K562 (cell line): ENCODE measurements at regions not wholly inside any gene's neighbourhood (a gene's known extent, or its start where the extent isn't known, plus 50 kb on each side); places are given as distances from the start of the nearest gene placed in this dataset.

ENCODE experiments used
- ATAC-seq: fragments of 200-7000 bp; cut with Tn5 transposase; 3 replicates; pipeline ENCODE4 v1.9.1; 2020; ENCODE audit warnings: moderate library complexity
- BruUV-seq: library from RNA; stranded (reverse); fragments of 400-500 nt; replicated peaks from 2 replicates; lab custom pipeline; 2021; lab: Mats Ljungman, UMichigan
- CTCF ChIA-PET: fragments of 300-600 bp; formaldehyde crosslinking; extraction: SDS; loops from one replicate; lab custom pipeline; 2021; ENCODE audit warnings: low intra/inter-chr PET ratio; lab: Yijun Ruan, JAX
- POLR2A ChIA-PET: fragments of 300-600, 350-650 bp; sonication (Branson Sonifier 250); formaldehyde crosslinking; extraction: SDS; loops from one replicate; lab custom pipeline; 2021; ENCODE audit warnings: antibody characterized with exemption, inconsistent platforms; lab: Yijun Ruan, JAX
- DNase-seq, 4 experiments: peaks; one replicate each; pipeline versions ENCODE4 v3.0.0 to v3.0.0-alpha.2; 2011 to 2018; ENCODE audit warnings: low spot score in 3 of 4, mixed read lengths in 3 of 4; ENCODE audit errors: extremely low read depth in 1 of 4
- FAIRE-seq: peaks from 2 replicates; lab custom pipeline; 2011; peaks lifted over from hg19 to GRCh38; lab: Jason Lieb, UNC
- H2AFZ ChIP-seq: 2 replicates; pipeline ENCODE4 v1.6.0; 2011; ENCODE audit warnings: low read depth, low read length, control low read depth, inconsistent platforms
- H3K27ac ChIP-seq: fragments of 200-600 bp; 3 replicates; pipeline ENCODE4 v1.8.0; 2011; ENCODE audit warnings: low read depth, mild to moderate bottlenecking, control low read depth, inconsistent platforms, low read length, moderate library complexity, mixed read lengths; ENCODE audit errors: extremely low read depth
- H3K27me3 ChIP-seq, 2 experiments: fragments of 300-600 bp in 1 of 2; 2 replicates in 1 of 2; 3 replicates in 1 of 2; pipeline versions ENCODE4 v1.6.0 to v1.8.0; 2011; ENCODE audit warnings: inconsistent platforms in 2 of 2, low read length in 2 of 2, mild to moderate bottlenecking in 1 of 2, mixed read lengths in 1 of 2, moderate library complexity in 1 of 2; ENCODE audit not compliant: control insufficient read depth in 2 of 2, insufficient read depth in 2 of 2
- H3K36me3 ChIP-seq: fragments of 300-600 bp; 3 replicates; pipeline ENCODE4 v1.8.0; 2011; ENCODE audit warnings: mild to moderate bottlenecking, low read length, inconsistent platforms; ENCODE audit not compliant: control insufficient read depth, insufficient read depth
- H3K4me1 ChIP-seq, 2 experiments: fragments of 200-600 bp in 1 of 2; replicated peaks in 1 of 2; 2 replicates in 1 of 2; 3 replicates in 1 of 2; pipeline versions ENCODE4 v1.5.1 to v1.8.0; 2011; ENCODE audit warnings: inconsistent platforms in 2 of 2, low read length in 2 of 2, mild to moderate bottlenecking in 1 of 2, mixed read lengths in 1 of 2, moderate library complexity in 1 of 2; ENCODE audit not compliant: control insufficient read depth in 2 of 2, insufficient read depth in 2 of 2
- H3K4me2 ChIP-seq: 2 replicates; pipeline ENCODE4 v1.6.1; 2011; ENCODE audit warnings: low read length, control low read depth, inconsistent platforms, mixed read lengths; ENCODE audit not compliant: insufficient read depth
- H3K4me3 ChIP-seq: fragments of 200-600 bp; sonication (generic), shearing (Covaris generic); 2 replicates; pipeline ENCODE4 v1.5.1; 2016; ENCODE audit warnings: control low read depth, inconsistent platforms
- H3K79me2 ChIP-seq: fragments of 200-600 bp; 3 replicates; pipeline ENCODE4 v1.8.0; 2011; ENCODE audit warnings: low read length, inconsistent platforms; ENCODE audit not compliant: control insufficient read depth, insufficient read depth
- H3K9ac ChIP-seq, 2 experiments: 2 replicates each; pipeline versions ENCODE4 v1.6.0 to v1.6.1; 2011; ENCODE audit warnings: low read depth in 2 of 2, low read length in 2 of 2, control low read depth in 1 of 2, inconsistent platforms in 1 of 2, mild to moderate bottlenecking in 1 of 2, mixed read lengths in 1 of 2; ENCODE audit not compliant: insufficient read depth in 1 of 2
- H3K9me1 ChIP-seq: one replicate; pipeline ENCODE4 v1.6.0; 2011; ENCODE audit warnings: inconsistent platforms, mild to moderate bottlenecking, low read length, moderate library complexity; ENCODE audit not compliant: control insufficient read depth, insufficient read depth
- H3K9me3 ChIP-seq: replicated peaks from 2 replicates; pipeline ENCODE4 v1.5.1; 2011; ENCODE audit warnings: low read depth, low read length, inconsistent platforms; ENCODE audit not compliant: control insufficient read depth, insufficient read depth
- H4K20me1 ChIP-seq: replicated peaks from 2 replicates; pipeline ENCODE4 v1.6.1; 2011; ENCODE audit warnings: low read length, inconsistent platforms, mixed read lengths; ENCODE audit not compliant: control insufficient read depth, insufficient read depth
- ASH1L ChIP-seq: fragments of 450-650 bp; IDR thresholded peaks from 2 replicates; pipeline ENCODE4 v1.6.1; 2018; ENCODE audit warnings: borderline replicate concordance, mild to moderate bottlenecking, low read depth; ENCODE audit not compliant: partially characterized antibody
- ATF1 ChIP-seq, 2 experiments: fragments of 450-650 bp in 1 of 2; IDR thresholded peaks; 2 replicates each; pipeline ENCODE4 v1.6.1; 2016; ENCODE audit warnings: missing compliant biosample characterization in 1 of 2, missing genetic modification characterization in 1 of 2
- MCM3 ChIP-seq: fragments of 450-650 bp; IDR thresholded peaks from 2 replicates; pipeline ENCODE4 v1.6.1; 2016
- NFIC ChIP-seq: fragments of 450-650 bp; IDR thresholded peaks from 2 replicates; pipeline ENCODE4 v1.6.1; 2017; ENCODE audit warnings: mild to moderate bottlenecking, inconsistent platforms
- NONO ChIP-seq, 2 experiments: fragments of 200-400 bp in 1 of 2; fragments of 450-650 bp in 1 of 2; formaldehyde crosslinking in 1 of 2; IDR thresholded peaks; 2 replicates each; pipeline ENCODE4 v1.6.1; 2017; ENCODE audit warnings: low read depth in 2 of 2, mild to moderate bottlenecking in 2 of 2, moderate library complexity in 2 of 2, low read length in 1 of 2
- PHB2 ChIP-seq: fragments of 450-650 bp; IDR thresholded peaks from 2 replicates; pipeline ENCODE4 v1.6.1; 2017; ENCODE audit warnings: low read depth
- POLR3A ChIP-seq: IDR thresholded peaks from 2 replicates; pipeline ENCODE4 v1.6.1; 2011; ENCODE audit warnings: borderline replicate concordance, mild to moderate bottlenecking, moderate library complexity; ENCODE audit not compliant: insufficient read length, insufficient read depth; ENCODE audit errors: extremely low read depth
- WGBS: fragments of 100-300 bp; shearing (Covaris generic); methylation state at CpG from one replicate; pipeline ENCODE4 v1.1.6; 2016; ENCODE audit warnings: low coverage, mixed read lengths; ENCODE audit not compliant: insufficient coverage; ENCODE audit errors: missing lambda C conversion rate; 5-methylcytosine and 5-hydroxymethylcytosine counted together
- in situ Hi-C: fragments of 300-500 bp; cut with MboI; formaldehyde crosslinking; loops from 4 replicates; pipeline ENCODE4 v1.15.0; 2018; ENCODE audit warnings: inconsistent platforms, mixed read lengths
- intact Hi-C: fragments of 100-400 bp; cut with micrococcal nuclease; formaldehyde crosslinking; loops from 2 replicates; pipeline ENCODE4 v1.14.2; 2022
- TF ChIP-seq, protein P1 (sequence below): fragments of 450-650 bp; IDR thresholded peaks from 2 replicates; pipeline ENCODE4 v1.6.1; 2016; ENCODE audit warnings: borderline replicate concordance
- TF ChIP-seq, protein P2 (sequence below), 2 experiments: fragments of 450-650 bp in 1 of 2; sonication (generic) in 1 of 2; formaldehyde crosslinking in 1 of 2; IDR thresholded peaks; 2 replicates each; pipeline versions ENCODE4 v1.7.1 to v1.9.0; 2016 to 2022; ENCODE audit warnings: inconsistent platforms in 1 of 2, mild to moderate bottlenecking in 1 of 2, missing genetic modification reagents in 1 of 2

DNA sequence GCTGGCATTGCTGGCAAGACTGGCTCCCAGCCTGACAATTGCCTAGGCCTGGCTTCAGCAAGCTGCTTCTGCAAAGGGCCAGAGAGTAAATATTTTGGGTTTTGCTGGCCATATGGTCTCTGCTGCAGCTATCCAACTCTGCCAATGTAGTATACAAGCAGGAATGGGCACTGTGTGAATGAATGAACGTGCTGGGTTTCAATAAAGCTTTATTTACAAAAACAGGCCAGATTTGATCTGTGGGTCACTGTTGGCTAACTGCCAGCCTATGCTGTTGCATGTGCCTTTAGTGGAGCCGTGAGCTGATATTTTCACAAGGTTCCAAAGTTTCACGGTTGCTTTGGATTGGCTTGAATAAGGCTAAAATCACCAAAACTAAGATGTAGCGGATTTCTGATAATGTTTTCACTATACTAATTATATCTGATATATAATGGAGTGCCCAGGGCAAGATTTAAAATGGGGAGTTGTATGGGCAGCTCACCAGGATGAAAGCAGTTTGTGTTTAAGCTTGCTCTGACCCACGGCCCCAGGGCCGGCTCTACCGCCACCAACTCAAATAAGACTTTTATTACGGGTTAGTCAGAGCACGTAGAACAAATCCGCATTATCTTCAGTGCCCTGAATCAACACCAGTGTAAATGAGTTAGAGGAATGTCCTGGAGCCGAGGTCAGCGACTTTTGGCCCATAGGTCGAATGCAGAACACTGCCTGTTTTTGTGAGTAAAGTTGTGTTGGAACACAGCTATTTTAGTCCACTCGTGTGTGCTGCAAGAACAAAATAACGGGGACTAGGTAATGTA lies 98.6 kb upstream of the DAP start:
- Histone ChIP-seq H4K20me1 (no peaks in the 10 kb centered on the region), H3K27ac (no peak overlapping the region), H3K36me3 (no peaks in the 10 kb centered on the region), H3K4me3 (no peak overlapping the region), H3K4me2 (no peak overlapping the region), H3K9ac (no peak overlapping the region), H2AFZ (no peak overlapping the region), H3K4me1 (peaks cover 0 to 4% of the 10 kb centered on the region in 2 experiments; a peak in 1 of 5 replicates), H3K27me3 (peaks cover 29 to 68% of the 10 kb centered on the region in 2 experiments), H3K79me2 (no peaks in the 10 kb centered on the region), H3K9me1 (no peaks in the 10 kb centered on the region), H3K9me3 (no peaks in the 10 kb centered on the region)
- ChIA-PET CTCF (no interaction called here), POLR2A (interaction anchor here (1.1 kb wide), 1 partner anchor 34 kb away, joined by 5 read pairs; no protein-coding TSS in a partner anchor)
- in situ Hi-C loops (no loop called here), intact Hi-C loops (loop anchor here (2.0 to 10.0 kb wide), 5 partner anchors 159 to 1165 kb away; no protein-coding TSS in a partner anchor)
- DNase-seq (no peak), FAIRE-seq (no peak), ATAC-seq (no peak)
- BruUV-seq = no TSS peak
- 1% methylated on average over 15 of the region's 15 CpGs for WGBS
- TF ChIP-seq, protein P1, sequence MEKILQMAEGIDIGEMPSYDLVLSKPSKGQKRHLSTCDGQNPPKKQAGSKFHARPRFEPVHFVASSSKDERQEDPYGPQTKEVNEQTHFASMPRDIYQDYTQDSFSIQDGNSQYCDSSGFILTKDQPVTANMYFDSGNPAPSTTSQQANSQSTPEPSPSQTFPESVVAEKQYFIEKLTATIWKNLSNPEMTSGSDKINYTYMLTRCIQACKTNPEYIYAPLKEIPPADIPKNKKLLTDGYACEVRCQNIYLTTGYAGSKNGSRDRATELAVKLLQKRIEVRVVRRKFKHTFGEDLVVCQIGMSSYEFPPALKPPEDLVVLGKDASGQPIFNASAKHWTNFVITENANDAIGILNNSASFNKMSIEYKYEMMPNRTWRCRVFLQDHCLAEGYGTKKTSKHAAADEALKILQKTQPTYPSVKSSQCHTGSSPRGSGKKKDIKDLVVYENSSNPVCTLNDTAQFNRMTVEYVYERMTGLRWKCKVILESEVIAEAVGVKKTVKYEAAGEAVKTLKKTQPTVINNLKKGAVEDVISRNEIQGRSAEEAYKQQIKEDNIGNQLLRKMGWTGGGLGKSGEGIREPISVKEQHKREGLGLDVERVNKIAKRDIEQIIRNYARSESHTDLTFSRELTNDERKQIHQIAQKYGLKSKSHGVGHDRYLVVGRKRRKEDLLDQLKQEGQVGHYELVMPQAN = no peak
- TF ChIP-seq MCM3 (no peak), PHB2 (no peak), ATF1 (CRISPR knock-in tag; IDR thresholded peaks at IDR 0.05) (no peak), ATF1 (tag; IDR thresholded peaks at IDR 0.05) (no peak), ASH1L (no peak), POLR3A (no peak), NONO (IDR thresholded peaks at IDR 0.05; ENCODE audit: low read depth in 2 of 2, low read length in 1 of 2) (no peak), NFIC (peak; percentile 74)
- TF ChIP-seq, protein P2, sequence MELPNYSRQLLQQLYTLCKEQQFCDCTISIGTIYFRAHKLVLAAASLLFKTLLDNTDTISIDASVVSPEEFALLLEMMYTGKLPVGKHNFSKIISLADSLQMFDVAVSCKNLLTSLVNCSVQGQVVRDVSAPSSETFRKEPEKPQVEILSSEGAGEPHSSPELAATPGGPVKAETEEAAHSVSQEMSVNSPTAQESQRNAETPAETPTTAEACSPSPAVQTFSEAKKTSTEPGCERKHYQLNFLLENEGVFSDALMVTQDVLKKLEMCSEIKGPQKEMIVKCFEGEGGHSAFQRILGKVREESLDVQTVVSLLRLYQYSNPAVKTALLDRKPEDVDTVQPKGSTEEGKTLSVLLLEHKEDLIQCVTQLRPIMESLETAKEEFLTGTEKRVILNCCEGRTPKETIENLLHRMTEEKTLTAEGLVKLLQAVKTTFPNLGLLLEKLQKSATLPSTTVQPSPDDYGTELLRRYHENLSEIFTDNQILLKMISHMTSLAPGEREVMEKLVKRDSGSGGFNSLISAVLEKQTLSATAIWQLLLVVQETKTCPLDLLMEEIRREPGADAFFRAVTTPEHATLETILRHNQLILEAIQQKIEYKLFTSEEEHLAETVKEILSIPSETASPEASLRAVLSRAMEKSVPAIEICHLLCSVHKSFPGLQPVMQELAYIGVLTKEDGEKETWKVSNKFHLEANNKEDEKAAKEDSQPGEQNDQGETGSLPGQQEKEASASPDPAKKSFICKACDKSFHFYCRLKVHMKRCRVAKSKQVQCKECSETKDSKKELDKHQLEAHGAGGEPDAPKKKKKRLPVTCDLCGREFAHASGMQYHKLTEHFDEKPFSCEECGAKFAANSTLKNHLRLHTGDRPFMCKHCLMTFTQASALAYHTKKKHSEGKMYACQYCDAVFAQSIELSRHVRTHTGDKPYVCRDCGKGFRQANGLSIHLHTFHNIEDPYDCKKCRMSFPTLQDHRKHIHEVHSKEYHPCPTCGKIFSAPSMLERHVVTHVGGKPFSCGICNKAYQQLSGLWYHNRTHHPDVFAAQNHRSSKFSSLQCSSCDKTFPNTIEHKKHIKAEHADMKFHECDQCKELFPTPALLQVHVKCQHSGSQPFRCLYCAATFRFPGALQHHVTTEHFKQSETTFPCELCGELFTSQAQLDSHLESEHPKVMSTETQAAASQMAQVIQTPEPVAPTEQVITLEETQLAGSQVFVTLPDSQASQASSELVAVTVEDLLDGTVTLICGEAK (IDR thresholded peaks at IDR 0.05) = peak; percentile 89
- TF ChIP-seq, protein P2 (CRISPR knock-in tag; IDR thresholded peaks at IDR 0.05) = 0 out of 2 replicates have a peak, but pooled peaks have one; percentile 53
